DND-41 (cell line): ENCODE measurements at regions not wholly inside any gene's neighbourhood (a gene's known extent, or its start where the extent isn't known, plus 50 kb on each side); places are given as distances from the start of the nearest gene placed in this dataset.

Experiments used
- CTCF ChIP-seq: IDR thresholded peaks from 2 replicates; pipeline ENCODE4 v1.5.1; 2012; ENCODE audit warnings: borderline replicate concordance, low read length, moderate library complexity, mild to moderate bottlenecking; ENCODE audit not compliant: poor library complexity, severe bottlenecking; ENCODE audit errors: extremely low read depth
- EZH2 ChIP-seq: IDR thresholded peaks from 3 replicates; pipeline ENCODE4 v1.6.1; 2012; ENCODE audit warnings: borderline replicate concordance, low read depth, mild to moderate bottlenecking, moderate library complexity, low read length, inconsistent platforms; ENCODE audit not compliant: severe bottlenecking

GRCh38 chr2:142425551-142425950 lies 294.7 kb upstream of the LRP1B start:
- TF ChIP-seq CTCF, result no peak
- no peak for TF ChIP-seq EZH2
